Duodenal mucosa (tissue), 2 donors: ENCODE measurements at regions not wholly inside any gene's neighbourhood (a gene's known extent, or its start where the extent isn't known, plus 50 kb on each side); places are given as distances from the start of the nearest gene placed in this dataset.
"Not testable (repeated sequence)": the region's sequence is repeated elsewhere in the genome, so short reads cannot be mapped to it uniquely, and the experiment has no call there.

ENCODE experiments used
- H3K27ac ChIP-seq: one replicate; pipeline ENCODE4 v1.7.0; 2013; ENCODE audit warnings: low read depth, low read length
- H3K27me3 ChIP-seq, 2 donors: one replicate each; pipeline ENCODE4 v1.7.0; 2013; ENCODE audit warnings: low read length in 2 of 2, control low read depth in 1 of 2; ENCODE audit not compliant: insufficient read depth in 2 of 2, control insufficient read depth in 1 of 2
- H3K36me3 ChIP-seq, 2 donors: one replicate each; pipeline ENCODE4 v1.7.0; 2013; ENCODE audit warnings: low read length in 2 of 2, control low read depth in 1 of 2; ENCODE audit not compliant: insufficient read depth in 2 of 2, control insufficient read depth in 1 of 2
- H3K4me1 ChIP-seq, 2 donors: one replicate each; pipeline ENCODE4 v1.7.0; 2013; ENCODE audit warnings: low read length in 2 of 2, control low read depth in 1 of 2; ENCODE audit not compliant: insufficient read depth in 2 of 2, control insufficient read depth in 1 of 2
- H3K4me3 ChIP-seq, 2 donors: one replicate each; pipeline ENCODE4 v1.7.0; 2013; ENCODE audit warnings: low read length in 2 of 2, low read depth in 1 of 2
- H3K9ac ChIP-seq, 2 donors: one replicate each; pipeline ENCODE4 v1.7.0; 2013; ENCODE audit warnings: low read length in 2 of 2, low read depth in 1 of 2
- H3K9me3 ChIP-seq, 2 donors: one replicate each; pipeline ENCODE4 v1.7.0; 2013; ENCODE audit warnings: low read length in 2 of 2, control low read depth in 1 of 2; ENCODE audit not compliant: control insufficient read depth in 1 of 2

GRCh38 chr1:193402037-193402436, 215.6 kb upstream of the B3GALT2 start:
- Histone ChIP-seq H3K36me3 (no peaks in the 10 kb centered on the region), H3K27ac (no peak overlapping the region), H3K4me3 (no peak overlapping the region), H3K27me3 (no peaks in the 10 kb centered on the region), H3K9ac (no peak overlapping the region), H3K4me1 (peaks cover 0 to 7% of the 10 kb centered on the region in 2 donors), H3K9me3 (no peaks in the 10 kb centered on the region)

GRCh38 chr1:193394336-193394735, 207.9 kb upstream of the B3GALT2 start:
- Histone ChIP-seq H3K9me3 (no peaks in the 10 kb centered on the region), H3K36me3 (no peaks in the 10 kb centered on the region), H3K4me1 (no peaks in the 10 kb centered on the region), H3K9ac (no peak overlapping the region), H3K27me3 (no peaks in the 10 kb centered on the region), H3K27ac (no peak overlapping the region), H3K4me3 (no peak overlapping the region)

- Histone ChIP-seq H3K27ac (no peak overlapping the region), H3K9ac (no peak overlapping the region), H3K4me3 (no peak overlapping the region), H3K27me3 (no peaks in the 10 kb centered on the region), H3K4me1 (no peaks in the 10 kb centered on the region), H3K9me3 (no peaks in the 10 kb centered on the region), H3K36me3 (no peaks in the 10 kb centered on the region)
These were observed 206.3 kb upstream of the B3GALT2 start for GRCh38 chr1:193392686-193393085.

- Histone ChIP-seq H3K9ac (no peak overlapping the region), H3K27me3 (no peaks in the 10 kb centered on the region), H3K27ac (no peak overlapping the region), H3K4me1 (no peaks in the 10 kb centered on the region), H3K36me3 (no peaks in the 10 kb centered on the region), H3K9me3 (no peaks in the 10 kb centered on the region), H3K4me3 (no peak overlapping the region)
These were observed 202.3 kb upstream of the B3GALT2 start for GRCh38 chr1:193388683-193389082.

GRCh38 chr1:193388165-193388564, 201.8 kb upstream of the B3GALT2 start:
- Histone ChIP-seq H3K4me3 (no peak overlapping the region), H3K27me3 (no peaks in the 10 kb centered on the region), H3K36me3 (no peaks in the 10 kb centered on the region), H3K4me1 (no peaks in the 10 kb centered on the region), H3K27ac (no peak overlapping the region), H3K9ac (no peak overlapping the region), H3K9me3 (no peaks in the 10 kb centered on the region)

GRCh38 chr1:193387406-193387805, 201.0 kb upstream of the B3GALT2 start:
- Histone ChIP-seq H3K9me3 (no peaks in the 10 kb centered on the region), H3K27me3 (no peaks in the 10 kb centered on the region), H3K4me1 (no peaks in the 10 kb centered on the region), H3K27ac (no peak overlapping the region), H3K9ac (no peak overlapping the region), H3K4me3 (no peak overlapping the region), H3K36me3 (no peaks in the 10 kb centered on the region)

GRCh38 chr1:193378451-193378850, 192.0 kb upstream of the B3GALT2 start:
- not testable (repeated sequence) for H3K27me3 ChIP-seq, H3K27ac ChIP-seq, H3K4me1 ChIP-seq, H3K36me3 ChIP-seq, H3K4me3 ChIP-seq, H3K9me3 ChIP-seq, H3K9ac ChIP-seq

- Histone ChIP-seq H3K9ac (no peak overlapping the region), H3K9me3 (no peaks in the 10 kb centered on the region), H3K27me3 (no peaks in the 10 kb centered on the region), H3K4me3 (no peak overlapping the region), H3K4me1 (no peaks in the 10 kb centered on the region), H3K36me3 (no peaks in the 10 kb centered on the region), H3K27ac (no peak overlapping the region)
These were observed 191.1 kb upstream of the B3GALT2 start for GRCh38 chr1:193377472-193377871.

GRCh38 chr1:193372553-193372952, 186.1 kb upstream of the B3GALT2 start:
- Histone ChIP-seq H3K4me3 (no peak overlapping the region), H3K27ac (no peak overlapping the region), H3K27me3 (no peaks in the 10 kb centered on the region), H3K4me1 (peaks cover 0 to 4% of the 10 kb centered on the region in 2 donors), H3K36me3 (no peaks in the 10 kb centered on the region), H3K9ac (no peak overlapping the region), H3K9me3 (no peaks in the 10 kb centered on the region)

GRCh38 chr1:193368302-193368701, 181.9 kb upstream of the B3GALT2 start:
- Histone ChIP-seq H3K9ac (peak overlapping the region in 1 of 2 donors; percentile 28), H3K36me3 (no peaks in the 10 kb centered on the region), H3K27ac (no peak overlapping the region), H3K9me3 (no peaks in the 10 kb centered on the region), H3K27me3 (no peaks in the 10 kb centered on the region), H3K4me1 (peaks cover 3 to 8% of the 10 kb centered on the region in 2 donors), H3K4me3 (peak overlapping the region in 1 of 2 donors; percentile 51)

- H3K27me3 ChIP-seq: no peaks in the 10 kb centered on the region
- H3K4me1 ChIP-seq: peaks cover 3 to 8% of the 10 kb centered on the region in 2 donors
- peak overlapping the region in 1 of 2 donors; percentile 28 for H3K9ac ChIP-seq
- H3K36me3 ChIP-seq: no peaks in the 10 kb centered on the region
- H3K27ac ChIP-seq: no peak overlapping the region
- peak overlapping the region in 1 of 2 donors; percentile 51 for H3K4me3 ChIP-seq
- H3K9me3 ChIP-seq: no peaks in the 10 kb centered on the region
These were observed 181.4 kb upstream of the B3GALT2 start for GRCh38 chr1:193367863-193368262.
